ENCODE measurements at regions not wholly inside any gene's neighbourhood (a gene's known extent, or its start where the extent isn't known, plus 50 kb on each side); places are given as distances from the start of the nearest gene placed in this dataset.
"Not testable (repeated sequence)": the region's sequence is repeated elsewhere in the genome, so short reads cannot be mapped to it uniquely, and the experiment has no call there.

GRCh38 chr5:82595113-82595512 lies 317.0 kb upstream of the RPS23 start:
- peak; percentile 71 for DNase-seq

DNA sequence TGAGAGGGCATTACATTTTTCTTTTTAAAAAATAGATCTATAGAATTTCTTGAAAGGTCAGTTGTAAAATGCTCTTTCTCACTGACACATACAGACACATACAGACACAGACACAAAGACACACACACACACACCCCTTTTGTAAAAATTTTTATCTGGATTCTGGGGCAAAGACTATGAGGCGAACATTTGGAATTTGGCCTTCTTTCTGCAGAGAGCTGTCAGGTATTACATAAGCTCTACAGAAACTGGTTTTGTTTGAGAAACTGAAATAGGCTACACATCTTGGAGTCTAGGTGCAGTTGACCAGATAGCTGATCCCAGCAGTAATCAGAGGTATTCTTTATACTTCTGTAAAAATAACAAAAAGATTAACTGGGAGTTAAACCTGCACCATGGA lies 315.9 kb upstream of the RPS23 start:
- DNase-seq, result no peak

DNA sequence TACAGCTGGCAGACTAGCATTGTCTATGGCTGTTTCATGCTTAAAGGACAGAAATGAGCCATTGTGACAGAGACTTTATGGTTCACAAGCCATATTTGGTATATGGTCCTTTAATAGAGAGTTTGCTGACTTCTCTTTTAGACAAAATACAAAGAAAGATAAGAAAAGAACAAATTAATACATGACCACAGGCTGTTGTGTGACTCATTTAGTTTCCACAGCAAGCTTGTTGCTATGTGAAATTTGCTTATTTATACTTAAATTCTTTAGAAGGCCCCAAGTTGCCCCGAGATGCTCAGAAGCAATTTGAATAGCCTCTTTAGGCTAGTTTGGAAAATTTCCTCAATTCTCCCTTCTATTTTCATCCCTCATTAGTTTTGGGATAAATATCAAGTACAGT lies 315.3 kb upstream of the RPS23 start:
- DNase-seq, result no peak

- DNase-seq, result no peak
Measured at GRCh38 chr5:82591021-82591515, 312.9 kb upstream of the RPS23 start.

- DNase-seq, result no peak
Measured at GRCh38 chr5:82590112-82590511, 312.0 kb upstream of the RPS23 start.

DNA sequence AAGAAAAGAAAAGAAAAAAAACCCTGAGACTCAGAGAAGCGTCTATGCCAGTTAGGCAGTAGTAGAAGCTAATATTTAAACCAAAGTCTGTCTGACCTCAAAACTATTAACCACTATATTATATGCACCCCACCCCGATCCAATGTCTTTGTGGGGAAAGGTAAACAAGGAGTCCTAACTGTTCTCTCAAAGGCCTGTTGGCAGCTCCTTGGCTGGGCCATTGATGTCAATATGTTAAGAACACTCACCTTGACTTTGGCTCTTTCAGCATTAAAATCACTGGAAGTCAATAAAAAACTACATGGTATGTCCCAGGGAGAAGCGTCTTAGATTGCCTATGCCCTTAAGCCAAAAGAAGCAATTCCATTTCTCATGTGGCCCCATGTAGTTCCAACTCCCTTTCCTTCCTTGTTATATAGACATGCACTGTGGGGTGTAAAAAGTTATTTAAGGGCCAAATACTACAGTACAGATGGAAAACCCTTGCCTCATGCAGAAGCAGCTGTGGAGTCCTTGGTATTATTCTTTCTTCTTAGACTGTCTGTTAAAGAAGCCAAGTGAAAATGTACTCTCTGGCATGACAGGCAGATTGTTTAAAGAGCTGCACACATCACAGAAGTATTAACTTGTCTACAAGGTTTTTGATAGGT lies 308.6 kb upstream of the RPS23 start:
- DNase-seq, result no peak

GRCh38 chr5:82586181-82586580 lies 308.0 kb upstream of the RPS23 start:
- no peak for DNase-seq

DNA sequence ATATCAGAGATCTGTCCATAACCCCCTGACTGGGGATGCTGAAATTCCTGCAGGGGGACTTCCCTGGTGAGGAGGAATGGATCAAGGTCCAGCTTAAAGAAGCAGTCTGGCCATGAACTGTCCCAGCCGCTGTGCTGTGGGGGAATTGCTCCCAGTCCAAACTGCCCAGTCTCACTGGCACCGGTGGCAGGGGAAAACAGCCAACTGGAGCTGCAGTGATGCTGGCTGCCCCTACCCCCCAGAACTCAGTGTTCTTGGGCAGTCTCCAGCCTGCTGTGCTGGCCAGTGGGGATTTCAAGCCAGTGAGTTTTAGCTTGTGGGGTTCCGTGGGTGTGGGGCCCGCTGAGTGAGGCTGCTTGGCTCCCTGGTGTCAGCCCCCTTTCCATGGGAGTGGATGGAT lies 306.5 kb upstream of the RPS23 start:
- DNase-seq, result no peak

DNA sequence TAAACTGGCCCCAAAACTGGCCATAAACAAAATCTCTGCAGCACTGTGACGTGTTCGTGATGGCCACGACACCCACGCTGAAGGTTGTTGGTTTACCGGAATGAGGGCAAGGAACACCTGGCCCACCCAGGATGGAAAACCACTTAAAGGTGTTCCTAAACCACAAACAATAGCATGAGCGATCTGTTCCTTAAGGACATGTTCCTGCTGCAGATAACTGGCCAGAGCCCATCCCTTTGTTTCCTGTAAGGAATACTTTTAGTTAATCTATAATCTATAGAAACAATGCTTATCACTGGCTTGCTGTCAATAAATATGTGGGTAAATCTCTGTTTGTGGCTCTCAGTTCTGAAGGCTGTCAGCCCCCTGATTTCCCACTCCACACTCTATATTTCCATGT lies 305.2 kb upstream of the RPS23 start:
- not testable (repeated sequence) for DNase-seq

DNA sequence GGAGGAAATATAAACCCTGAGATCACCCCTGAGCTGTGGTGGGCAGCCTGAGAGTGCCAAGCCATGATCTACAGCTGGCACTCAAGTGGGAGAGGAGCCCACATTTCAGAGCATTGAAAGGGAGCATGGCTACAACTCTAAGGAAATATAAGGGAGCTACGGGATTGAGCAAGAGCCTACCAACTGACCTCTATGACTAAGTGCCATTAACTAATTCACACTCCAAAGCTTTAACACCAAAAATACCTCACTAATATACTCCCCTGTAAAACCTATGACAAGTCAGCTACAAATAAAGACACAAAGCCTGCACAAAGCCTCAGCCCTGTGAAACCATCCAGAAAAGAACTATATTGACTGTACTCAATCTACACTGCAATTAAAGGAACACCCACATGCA lies 286.8 kb upstream of the RPS23 start:
- no peak for DNase-seq

DNA sequence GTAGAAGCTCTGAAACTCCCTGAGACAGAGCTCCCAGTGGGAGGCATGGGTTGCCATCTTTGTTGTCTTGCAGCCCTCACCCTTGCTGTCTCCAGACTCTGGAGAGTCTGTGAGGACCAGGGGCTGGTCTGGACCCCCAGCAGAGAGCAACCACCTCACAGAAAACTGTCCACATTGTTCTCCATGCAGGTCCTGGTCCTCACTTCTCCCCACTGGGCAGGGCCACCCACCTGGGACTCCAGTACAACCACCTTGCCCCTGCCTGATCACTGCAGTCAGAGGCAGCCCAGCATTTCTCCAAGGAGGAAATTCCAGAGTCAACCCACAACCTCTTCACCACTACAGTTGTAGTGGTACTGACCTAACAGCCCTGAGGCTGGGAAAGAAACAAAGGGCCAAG lies 285.6 kb upstream of the RPS23 start:
- DNase-seq, result no peak

DNA sequence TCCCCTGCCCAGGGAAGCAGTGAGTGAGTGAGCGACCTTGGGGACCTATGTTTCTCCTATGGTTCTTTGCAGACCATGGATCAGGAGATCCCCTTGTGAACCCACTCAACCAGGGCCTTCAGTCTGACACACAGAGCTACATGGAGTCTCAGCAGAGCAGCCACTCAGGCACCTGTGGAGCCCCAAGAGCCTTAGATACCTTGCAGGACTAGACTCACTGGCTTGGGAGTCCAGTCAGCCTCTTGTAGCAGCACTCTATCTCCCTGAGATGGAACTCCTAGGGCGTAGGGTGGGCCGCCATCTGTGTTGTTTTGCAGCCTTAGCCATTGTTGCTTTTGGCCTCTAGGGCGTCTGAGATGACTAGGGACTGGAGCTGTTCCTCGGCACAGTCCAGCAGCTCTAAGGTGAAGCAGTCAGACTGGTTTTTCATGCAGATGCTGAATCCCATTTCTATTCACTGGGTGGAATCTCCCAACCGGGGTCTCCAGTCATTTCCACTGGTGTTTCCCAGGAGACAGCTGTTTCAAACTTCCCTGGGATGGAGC lies 284.6 kb upstream of the RPS23 start:
- no peak for DNase-seq

DNA sequence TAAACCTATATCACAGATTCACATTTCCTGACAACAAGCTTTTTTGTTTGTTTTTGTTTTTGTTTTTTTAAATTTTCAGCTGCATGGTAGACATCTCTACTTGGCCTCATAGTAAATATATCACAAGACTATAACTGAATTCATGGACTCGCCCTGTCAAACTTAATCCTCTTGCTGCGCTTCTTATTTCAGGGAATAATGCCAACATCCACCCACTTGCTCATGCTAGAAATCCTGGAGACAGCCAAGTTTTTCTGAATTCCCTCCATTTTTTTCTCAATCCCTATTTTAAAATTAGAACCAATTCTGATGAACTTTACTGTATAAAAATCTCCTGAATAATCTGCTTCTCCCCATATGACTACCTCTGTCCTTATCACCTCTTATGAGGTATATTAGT lies 283.6 kb upstream of the RPS23 start:
- DNase-seq, result no peak

- no peak for DNase-seq
Measured at GRCh38 chr5:82560969-82561368, 282.8 kb upstream of the RPS23 start.

DNA sequence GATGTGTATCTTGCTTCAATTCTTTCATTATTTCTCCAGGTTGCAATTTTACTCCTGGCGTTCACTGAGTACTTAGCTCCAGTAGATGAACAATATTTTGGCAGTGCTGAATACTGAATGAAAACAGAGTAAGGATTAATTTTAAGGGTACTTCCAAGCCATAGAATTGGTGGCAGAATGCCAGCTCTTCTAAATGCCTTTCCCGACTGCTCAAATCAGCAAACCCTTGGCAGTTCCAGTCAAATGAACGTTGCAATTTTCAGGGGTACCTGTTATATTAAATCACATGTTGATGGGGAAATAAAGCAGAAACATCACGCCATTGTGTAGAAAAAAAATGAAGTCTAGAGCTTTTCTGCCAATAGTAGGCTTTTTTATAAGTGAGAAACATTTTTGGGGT lies 282.4 kb upstream of the RPS23 start:
- peak; percentile 5 for DNase-seq

GRCh38 chr5:82551840-82552385 lies 273.8 kb upstream of the RPS23 start:
- peak; percentile 68 for DNase-seq

- no peak for DNase-seq
Measured at GRCh38 chr5:82551192-82551591, 273.0 kb upstream of the RPS23 start.

- peak; percentile 32 for DNase-seq
Measured at GRCh38 chr5:82549263-82549662, 271.1 kb upstream of the RPS23 start.

GRCh38 chr5:82544004-82544403 lies 265.9 kb upstream of the RPS23 start:
- DNase-seq, result no peak

DNA sequence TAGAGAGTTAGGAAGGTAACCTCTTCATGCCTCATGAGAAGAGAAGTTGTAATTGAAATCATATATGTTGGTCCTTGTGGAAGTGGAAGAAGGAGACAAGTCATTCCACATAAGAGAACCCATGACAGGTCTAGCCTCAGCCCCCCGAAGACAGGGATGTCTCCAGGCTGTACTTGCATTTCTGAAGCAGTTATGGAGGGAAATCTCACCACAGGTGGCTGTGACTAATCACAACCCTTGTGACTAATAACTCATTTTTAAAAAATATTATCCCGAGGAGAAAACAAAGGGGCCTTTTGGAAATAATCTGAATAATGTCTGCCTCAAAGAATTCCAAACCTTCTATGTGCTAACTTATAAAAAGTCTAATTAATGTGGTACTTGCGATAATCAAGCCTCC lies 262.1 kb upstream of the RPS23 start:
- DNase-seq, result no peak

DNA sequence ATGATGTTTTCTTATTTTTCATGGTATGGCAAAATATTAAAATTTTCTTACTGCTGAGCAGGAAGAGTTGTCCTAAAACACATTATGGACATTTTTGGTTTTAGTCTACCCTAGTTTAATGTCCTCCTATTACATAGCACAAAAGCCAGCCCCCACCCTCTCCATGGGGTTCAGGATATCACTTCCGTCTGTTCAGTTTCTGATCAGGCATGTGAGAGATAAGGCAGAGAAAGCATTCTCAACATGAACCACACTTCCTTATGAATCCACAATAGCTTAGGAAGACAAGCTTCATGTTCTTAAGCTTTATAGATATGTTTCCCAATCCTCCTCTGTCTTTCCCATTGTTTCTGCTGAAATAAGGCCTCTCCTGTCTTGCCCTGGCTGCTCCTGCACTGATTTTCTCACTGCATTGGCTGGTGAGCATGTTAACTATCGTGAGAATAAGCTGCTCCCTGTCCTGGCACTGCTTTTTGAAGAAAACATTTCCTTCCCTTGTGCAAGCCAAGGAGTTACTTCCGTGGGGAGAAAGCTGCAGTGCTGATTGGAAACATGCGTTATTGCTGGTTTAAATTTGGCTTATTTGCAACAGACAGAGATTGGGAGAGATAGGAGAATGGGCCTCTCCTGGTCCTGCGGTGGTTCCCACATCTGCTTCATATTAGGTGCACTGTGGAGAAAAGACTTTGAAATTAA lies 260.3 kb upstream of the RPS23 start:
- no peak for DNase-seq

GRCh38 chr5:82537687-82538306 lies 259.6 kb upstream of the RPS23 start:
- no peak for DNase-seq

- DNase-seq, result no peak
Measured at GRCh38 chr5:82534986-82535385, 256.8 kb upstream of the RPS23 start.

DNA sequence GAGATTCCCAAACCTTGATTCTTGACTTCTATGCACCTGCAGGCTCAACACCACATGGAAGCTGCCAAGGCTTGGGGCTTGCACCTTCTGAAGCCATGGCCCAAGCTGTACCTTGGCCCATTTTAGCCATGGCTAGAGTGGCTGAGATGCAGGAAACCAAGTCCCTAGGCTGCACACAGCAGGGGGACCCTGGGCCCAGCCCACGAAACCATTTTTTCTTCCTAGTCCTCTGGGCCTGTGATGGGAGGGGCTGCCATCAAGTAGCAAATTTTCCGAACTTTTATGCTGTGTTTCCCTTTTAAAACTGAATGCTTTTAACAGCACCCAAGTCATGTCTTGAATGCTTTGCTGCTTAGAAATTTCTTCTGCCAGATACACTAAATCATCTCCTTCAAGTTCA lies 253.9 kb upstream of the RPS23 start:
- DNase-seq, result not testable (repeated sequence)

Data from NCI-H69 (cell line).